Effector CD8-positive, alpha-beta T cell (primary cell): ENCODE measurements at regions not wholly inside any gene's neighbourhood (a gene's known extent, or its start where the extent isn't known, plus 50 kb on each side); places are given as distances from the start of the nearest gene placed in this dataset.
"Not testable (repeated sequence)": the region's sequence is repeated elsewhere in the genome, so short reads cannot be mapped to it uniquely, and the experiment has no call there.

ENCODE experiments used
- DNase-seq: peaks from one replicate; lab custom pipeline; 2025; lab: John Stamatoyannopoulos, UW

GRCh38 chr15:95693917-95694316 lies 636.6 kb upstream of the NR2F2 start:
- DNase-seq: no peak

GRCh38 chr15:95698230-95698629 lies 632.3 kb upstream of the NR2F2 start:
- DNase-seq: no peak

GRCh38 chr15:95698951-95699350 lies 631.5 kb upstream of the NR2F2 start:
- no peak for DNase-seq

- no peak for DNase-seq
Observed at GRCh38 chr15:95699578-95699977, 630.9 kb upstream of the NR2F2 start.

- DNase-seq: not testable (repeated sequence)
Observed at GRCh38 chr15:95700692-95701091, 629.8 kb upstream of the NR2F2 start.

GRCh38 chr15:95701410-95701809 lies 629.1 kb upstream of the NR2F2 start:
- no peak for DNase-seq

- DNase-seq: no peak
Observed at GRCh38 chr15:95709959-95710695, 620.4 kb upstream of the NR2F2 start.

GRCh38 chr15:95712785-95713184 lies 617.7 kb upstream of the NR2F2 start:
- no peak for DNase-seq

GRCh38 chr15:95713324-95713723 lies 617.2 kb upstream of the NR2F2 start:
- DNase-seq: no peak

- no peak for DNase-seq
Observed at GRCh38 chr15:95715116-95715903, 615.2 kb upstream of the NR2F2 start.

- no peak for DNase-seq
Observed at GRCh38 chr15:95715906-95716656, 614.4 kb upstream of the NR2F2 start.

GRCh38 chr15:95716708-95717107 lies 613.8 kb upstream of the NR2F2 start:
- no peak for DNase-seq

GRCh38 chr15:95718441-95718840 lies 612.1 kb upstream of the NR2F2 start:
- DNase-seq: no peak

GRCh38 chr15:95724908-95725633 lies 605.4 kb upstream of the NR2F2 start:
- DNase-seq: no peak

- no peak for DNase-seq
Observed at GRCh38 chr15:95726891-95727290, 603.6 kb upstream of the NR2F2 start.

- DNase-seq: no peak
Observed at GRCh38 chr15:95733931-95734330, 596.6 kb upstream of the NR2F2 start.

GRCh38 chr15:95734422-95735316 lies 595.8 kb upstream of the NR2F2 start:
- DNase-seq: no peak

- DNase-seq: no peak
Observed at GRCh38 chr15:95737060-95737459, 593.4 kb upstream of the NR2F2 start.

GRCh38 chr15:95739131-95739530 lies 591.4 kb upstream of the NR2F2 start:
- DNase-seq: no peak

- DNase-seq: no peak
Observed at GRCh38 chr15:95741830-95742229, 588.7 kb upstream of the NR2F2 start.

- DNase-seq: no peak
Observed at GRCh38 chr15:95742256-95742655, 588.2 kb upstream of the NR2F2 start.
